Muscle layer of colon (tissue), 2 donors: ENCODE measurements at regions not wholly inside any gene's neighbourhood (a gene's known extent, or its start where the extent isn't known, plus 50 kb on each side); places are given as distances from the start of the nearest gene placed in this dataset.

Experiments
- H3K27ac ChIP-seq: one replicate; pipeline ENCODE4 v1.7.0; 2013; ENCODE audit warnings: low read depth, mild to moderate bottlenecking, low read length, moderate library complexity
- H3K27me3 ChIP-seq, 2 donors: one replicate each; pipeline ENCODE4 v1.7.0; 2013; ENCODE audit warnings: low read length in 2 of 2, mild to moderate bottlenecking in 2 of 2; ENCODE audit not compliant: insufficient read depth in 2 of 2, control insufficient read depth in 1 of 2
- H3K36me3 ChIP-seq: one replicate; pipeline ENCODE4 v1.7.0; 2013; ENCODE audit warnings: mild to moderate bottlenecking, low read length; ENCODE audit not compliant: insufficient read depth
- H3K4me1 ChIP-seq: one replicate; pipeline ENCODE4 v1.7.0; 2013; ENCODE audit warnings: mild to moderate bottlenecking, low read length; ENCODE audit not compliant: insufficient read depth
- H3K4me3 ChIP-seq, 2 donors: one replicate each; pipeline ENCODE4 v1.7.0; 2013; ENCODE audit warnings: low read length in 2 of 2, low read depth in 1 of 2, mild to moderate bottlenecking in 1 of 2, moderate library complexity in 1 of 2
- H3K9ac ChIP-seq: one replicate; pipeline ENCODE4 v1.7.0; 2013; ENCODE audit warnings: low read length
- H3K9me3 ChIP-seq: one replicate; pipeline ENCODE4 v1.7.0; 2013; ENCODE audit warnings: mild to moderate bottlenecking, low read length
- donor health status: abdominal sarcoma.
- donor health status: Adenocarcinoma of cecum.

DNA sequence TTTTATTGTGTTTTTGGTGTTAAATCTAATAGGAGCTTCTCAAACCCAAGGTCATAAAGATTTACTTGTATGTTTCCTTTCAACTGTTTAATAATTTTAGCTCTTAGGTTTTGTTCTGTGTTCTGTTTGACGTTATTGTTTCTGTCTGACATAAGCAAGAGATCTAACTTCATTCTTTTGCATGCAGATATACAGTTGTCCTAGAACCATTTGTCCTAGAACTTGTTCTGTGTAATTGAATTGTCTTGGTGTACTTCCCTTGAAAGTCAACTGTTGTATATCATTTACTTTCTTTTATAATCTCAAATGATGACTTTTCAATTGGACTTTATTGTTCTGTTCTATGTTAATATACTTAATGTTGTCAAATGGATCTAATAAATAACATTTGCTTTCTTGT lies 977.1 kb downstream of the FAT4 start:
- H3K4me1 ChIP-seq = no peaks in the 10 kb centered on the region
- no peaks in the 10 kb centered on the region for H3K36me3 ChIP-seq
- H3K4me3 ChIP-seq = no peak overlapping the region
- no peaks in the 10 kb centered on the region for H3K9me3 ChIP-seq
- H3K9ac ChIP-seq = no peak overlapping the region
- no peak overlapping the region for H3K27ac ChIP-seq
- H3K27me3 ChIP-seq = no peaks in the 10 kb centered on the region

DNA sequence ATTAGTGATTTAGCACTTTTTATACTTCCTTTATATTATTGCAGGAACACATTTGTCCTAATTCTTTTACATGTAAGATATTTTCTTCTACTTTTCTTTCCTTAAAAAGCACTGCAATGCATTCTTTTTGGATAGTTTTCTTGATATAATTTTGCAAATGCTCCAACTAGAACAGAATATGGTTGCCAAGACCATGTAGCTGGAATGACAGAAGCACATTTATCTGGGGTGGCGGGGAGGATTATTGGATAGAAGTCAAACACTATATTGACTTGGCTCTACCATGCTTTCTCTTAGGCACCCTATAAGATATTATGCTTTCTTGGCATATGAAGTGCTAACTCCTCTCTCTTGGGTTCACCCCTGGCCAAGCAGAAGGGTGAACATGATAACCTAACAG lies 983.5 kb downstream of the FAT4 start:
- no peaks in the 10 kb centered on the region for H3K36me3 ChIP-seq
- no peak overlapping the region for H3K4me3 ChIP-seq
- H3K27ac ChIP-seq = no peak overlapping the region
- no peaks in the 10 kb centered on the region for H3K4me1 ChIP-seq
- H3K27me3 ChIP-seq = no peaks in the 10 kb centered on the region
- no peaks in the 10 kb centered on the region for H3K9me3 ChIP-seq
- H3K9ac ChIP-seq = no peak overlapping the region

DNA sequence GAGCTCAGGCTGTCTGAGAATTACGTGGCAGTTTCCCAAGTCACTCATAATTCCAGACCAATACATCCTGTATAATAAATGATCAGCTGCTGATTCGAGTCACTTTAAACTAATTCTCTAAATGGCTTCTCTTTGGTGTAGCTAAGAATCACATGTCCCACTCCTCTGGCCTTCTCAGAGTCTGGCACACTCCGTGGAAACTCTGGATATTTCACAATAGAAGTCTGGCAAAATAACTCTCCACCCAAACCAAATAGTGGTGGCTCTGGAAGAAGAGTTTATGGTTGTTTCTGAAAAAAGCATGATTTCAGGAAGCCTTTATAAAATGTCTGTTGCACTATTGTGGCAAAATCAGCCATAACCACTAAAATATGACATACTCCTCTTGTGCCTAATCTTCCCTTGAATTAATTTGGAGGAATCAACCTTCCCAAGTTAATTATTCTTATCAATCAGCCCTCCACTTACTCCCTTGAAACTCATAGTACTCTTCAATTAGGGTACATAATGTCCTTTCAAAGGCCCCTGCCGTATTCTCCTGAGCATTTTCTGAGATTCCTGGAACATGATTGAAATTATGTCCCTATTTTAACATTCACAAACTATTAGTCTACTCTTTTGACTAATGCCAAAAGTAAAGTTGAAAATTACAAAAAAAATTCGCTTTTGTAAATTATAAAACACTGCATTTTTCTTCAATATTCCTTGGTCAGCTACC lies 991.6 kb downstream of the FAT4 start:
- Histone ChIP-seq H3K4me3 (no peak overlapping the region), H3K36me3 (no peaks in the 10 kb centered on the region), H3K27me3 (no peaks in the 10 kb centered on the region), H3K9ac (no peak overlapping the region), H3K4me1 (no peaks in the 10 kb centered on the region), H3K9me3 (no peaks in the 10 kb centered on the region), H3K27ac (no peak overlapping the region)

DNA sequence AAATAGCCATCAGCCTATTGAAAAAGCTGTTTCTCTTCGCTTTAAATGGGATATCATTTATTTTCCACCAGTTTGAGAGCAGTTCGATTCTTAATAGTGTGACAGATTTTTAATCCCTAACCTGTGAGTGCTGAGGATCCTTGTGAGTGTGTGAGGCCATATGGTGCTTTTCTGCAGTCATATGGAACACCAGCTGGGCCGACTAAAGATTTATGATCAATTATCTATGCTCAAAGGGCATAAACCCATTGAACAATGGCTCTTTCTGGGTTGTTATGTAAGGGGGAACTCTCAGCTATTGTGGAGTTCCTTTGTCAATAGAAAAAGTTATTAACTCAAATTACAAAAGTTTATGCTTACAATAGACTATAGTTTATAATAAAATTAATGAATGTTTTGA lies 1003.6 kb downstream of the FAT4 start:
- Histone ChIP-seq H3K4me3 (no peak overlapping the region), H3K9ac (no peak overlapping the region), H3K4me1 (no peaks in the 10 kb centered on the region), H3K27me3 (no peaks in the 10 kb centered on the region), H3K27ac (no peak overlapping the region), H3K9me3 (no peaks in the 10 kb centered on the region), H3K36me3 (no peaks in the 10 kb centered on the region)

DNA sequence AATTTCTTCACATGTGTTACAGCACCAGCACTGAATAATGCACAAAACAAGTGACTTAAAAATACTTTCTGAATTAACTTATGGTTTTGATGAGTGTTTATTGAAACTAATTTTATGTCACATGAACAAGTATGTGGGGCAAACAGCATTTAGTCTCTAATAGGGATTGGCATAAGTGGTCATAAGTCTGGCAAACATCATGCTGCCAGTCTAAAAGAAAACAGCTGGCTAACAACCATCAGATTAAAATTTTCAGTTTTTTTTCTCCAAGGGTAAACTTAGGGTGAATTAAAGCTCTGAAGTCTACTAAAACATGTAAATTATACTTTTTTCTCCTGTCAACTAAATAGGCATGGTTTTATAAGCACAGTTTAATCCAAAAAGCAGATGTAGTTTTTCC lies 1014.2 kb downstream of the FAT4 start:
- H3K4me1 ChIP-seq = no peaks in the 10 kb centered on the region
- H3K27ac ChIP-seq = no peak overlapping the region
- H3K9ac ChIP-seq = no peak overlapping the region
- H3K4me3 ChIP-seq = no peak overlapping the region
- no peaks in the 10 kb centered on the region for H3K27me3 ChIP-seq
- no peaks in the 10 kb centered on the region for H3K36me3 ChIP-seq
- H3K9me3 ChIP-seq = no peaks in the 10 kb centered on the region

GRCh38 chr4:126338548-126338947 lies 1023.8 kb downstream of the FAT4 start:
- Histone ChIP-seq H3K27ac (no peak overlapping the region), H3K27me3 (no peaks in the 10 kb centered on the region), H3K9ac (no peak overlapping the region), H3K4me1 (no peaks in the 10 kb centered on the region), H3K9me3 (no peaks in the 10 kb centered on the region), H3K4me3 (no peak overlapping the region), H3K36me3 (no peaks in the 10 kb centered on the region)

GRCh38 chr4:126341927-126342326 lies 1027.2 kb downstream of the FAT4 start:
- Histone ChIP-seq H3K27ac (no peak overlapping the region), H3K36me3 (no peaks in the 10 kb centered on the region)

GRCh38 chr4:126344472-126344871 lies 1029.7 kb downstream of the FAT4 start:
- Histone ChIP-seq H3K27me3 (no peaks in the 10 kb centered on the region), H3K4me1 (no peaks in the 10 kb centered on the region), H3K9me3 (no peaks in the 10 kb centered on the region), H3K9ac (no peak overlapping the region), H3K36me3 (no peaks in the 10 kb centered on the region), H3K4me3 (no peak overlapping the region), H3K27ac (no peak overlapping the region)

More at GRCh38 chr4:126341927-126342326, 1027.2 kb downstream of the FAT4 start:
- H3K4me1 ChIP-seq = no peaks in the 10 kb centered on the region
- no peak overlapping the region for H3K4me3 ChIP-seq
- H3K27me3 ChIP-seq = no peaks in the 10 kb centered on the region
- no peaks in the 10 kb centered on the region for H3K9me3 ChIP-seq
- H3K9ac ChIP-seq = no peak overlapping the region

- Histone ChIP-seq H3K9ac (no peak overlapping the region), H3K27me3 (no peaks in the 10 kb centered on the region), H3K4me3 (no peak overlapping the region), H3K36me3 (no peaks in the 10 kb centered on the region), H3K9me3 (no peaks in the 10 kb centered on the region), H3K4me1 (no peaks in the 10 kb centered on the region), H3K27ac (no peak overlapping the region)
Measured at GRCh38 chr4:126346654-126347053, 1031.9 kb downstream of the FAT4 start.

DNA sequence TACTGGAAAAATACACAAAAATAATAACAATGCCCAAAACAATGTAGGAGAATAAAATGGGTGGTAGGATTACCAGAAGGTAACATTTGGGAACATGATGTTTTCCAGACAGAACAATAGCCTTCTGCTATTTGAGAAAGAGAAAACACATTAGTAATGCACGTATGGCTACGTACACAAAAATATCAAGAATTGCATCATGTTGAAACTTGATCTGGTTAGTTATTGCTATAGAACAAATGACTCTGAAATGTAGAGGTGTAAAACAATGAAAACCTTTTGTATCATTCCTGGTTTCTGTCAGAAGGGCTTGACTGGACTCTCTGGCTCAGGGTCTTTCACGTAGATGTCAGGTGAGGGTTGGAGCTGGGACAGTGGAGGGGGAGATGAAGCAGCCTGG lies 1040.0 kb downstream of the FAT4 start:
- Histone ChIP-seq H3K27ac (no peak overlapping the region), H3K27me3 (no peaks in the 10 kb centered on the region), H3K9me3 (no peaks in the 10 kb centered on the region), H3K9ac (no peak overlapping the region), H3K36me3 (no peaks in the 10 kb centered on the region), H3K4me1 (no peaks in the 10 kb centered on the region), H3K4me3 (no peak overlapping the region)

DNA sequence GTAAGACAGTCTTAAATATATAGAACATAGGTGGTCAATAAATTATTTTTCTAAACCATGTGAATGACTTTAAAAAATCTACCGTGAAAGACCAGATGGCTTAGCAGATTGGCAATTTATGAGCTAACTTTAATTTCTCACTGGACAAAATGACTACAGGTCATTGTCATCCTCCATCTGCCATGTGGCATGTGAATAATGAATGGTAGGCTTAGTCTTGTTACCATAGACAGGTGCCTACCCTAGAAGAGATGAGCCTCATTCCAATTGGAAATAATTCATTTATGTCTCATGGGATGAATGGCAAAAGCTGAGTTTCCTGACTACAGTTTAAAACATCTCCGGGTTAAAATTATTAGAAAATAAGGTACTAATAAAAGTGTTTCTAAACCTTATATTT lies 1043.3 kb downstream of the FAT4 start:
- Histone ChIP-seq H3K9ac (no peak overlapping the region), H3K27ac (no peak overlapping the region), H3K4me1 (no peaks in the 10 kb centered on the region), H3K36me3 (no peaks in the 10 kb centered on the region), H3K4me3 (no peak overlapping the region), H3K27me3 (no peaks in the 10 kb centered on the region), H3K9me3 (no peaks in the 10 kb centered on the region)

DNA sequence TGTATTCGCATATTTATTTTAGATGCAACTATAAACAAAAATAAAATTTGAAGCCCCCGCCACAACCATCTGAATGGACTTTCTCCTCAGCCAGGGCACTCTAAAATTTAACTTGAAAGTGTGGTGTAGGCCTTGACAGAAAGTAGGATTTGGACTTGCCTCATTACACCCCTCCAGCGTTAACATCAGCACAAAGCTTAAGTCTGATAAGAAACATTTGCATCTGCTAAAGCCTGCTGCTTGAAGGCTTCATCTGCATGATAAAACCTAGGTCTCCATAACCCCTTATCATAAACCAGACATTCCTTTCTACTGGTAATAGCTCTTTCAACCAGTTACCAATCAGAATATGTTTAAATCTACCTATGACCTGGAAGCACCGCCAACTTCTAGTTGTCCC lies 1046.5 kb downstream of the FAT4 start:
- H3K27ac ChIP-seq = no peak overlapping the region

More for the DNA sequence above, 1046.5 kb downstream of the FAT4 start:
- H3K4me3 ChIP-seq = no peak overlapping the region
- no peaks in the 10 kb centered on the region for H3K4me1 ChIP-seq
- no peak overlapping the region for H3K9ac ChIP-seq
- no peaks in the 10 kb centered on the region for H3K36me3 ChIP-seq
- H3K9me3 ChIP-seq = no peaks in the 10 kb centered on the region
- no peaks in the 10 kb centered on the region for H3K27me3 ChIP-seq
